Activated CD4-positive, alpha-beta T cell treated with anti-CD3 and anti-CD28 coated beads for 24 hours (primary cell): ENCODE measurements at regions not wholly inside any gene's neighbourhood (a gene's known extent, or its start where the extent isn't known, plus 50 kb on each side); places are given as distances from the start of the nearest gene placed in this dataset.
"Not testable (repeated sequence)": the region's sequence is repeated elsewhere in the genome, so short reads cannot be mapped to it uniquely, and the experiment has no call there.

Source experiments
- DNase-seq, 2 donors: peaks; one replicate each; pipeline ENCODE4 v3.0.0-alpha.2; 2020; ENCODE audit warnings: low read depth in 2 of 2

- DNase-seq, result no peak
These were observed 317.7 kb upstream of the LRFN5 start for GRCh38 chr14:41289025-41289424.

- DNase-seq, result no peak
These were observed 321.4 kb upstream of the LRFN5 start for GRCh38 chr14:41285186-41285748.

- DNase-seq, result no peak
These were observed 325.9 kb upstream of the LRFN5 start for GRCh38 chr14:41280745-41281144.

GRCh38 chr14:41277450-41277849 is 329.2 kb upstream of the LRFN5 start:
- DNase-seq, result no peak

GRCh38 chr14:41257476-41257875 is 349.2 kb upstream of the LRFN5 start:
- no peak for DNase-seq

- no peak for DNase-seq
These were observed 371.2 kb upstream of the LRFN5 start for GRCh38 chr14:41235466-41235865.

GRCh38 chr14:41230683-41231082 is 376.0 kb upstream of the LRFN5 start:
- no peak for DNase-seq

GRCh38 chr14:41229824-41230223 is 376.9 kb upstream of the LRFN5 start:
- DNase-seq, result no peak

- no peak for DNase-seq
These were observed 381.2 kb upstream of the LRFN5 start for GRCh38 chr14:41225433-41225832.

- no peak for DNase-seq
These were observed 384.1 kb upstream of the LRFN5 start for GRCh38 chr14:41222581-41222980.

GRCh38 chr14:41214978-41215377 is 391.7 kb upstream of the LRFN5 start:
- not testable (repeated sequence) for DNase-seq

- DNase-seq, result no peak
These were observed 405.0 kb upstream of the LRFN5 start for GRCh38 chr14:41201696-41202095.

- DNase-seq, result no peak
These were observed 418.8 kb upstream of the LRFN5 start for GRCh38 chr14:41187868-41188267.

- DNase-seq, result no peak
These were observed 435.6 kb upstream of the LRFN5 start for GRCh38 chr14:41171045-41171444.

GRCh38 chr14:41167040-41167439 is 439.6 kb upstream of the LRFN5 start:
- DNase-seq, result no peak

- no peak for DNase-seq
These were observed 452.4 kb upstream of the LRFN5 start for GRCh38 chr14:41154143-41154807.

GRCh38 chr14:41146391-41146790 is 460.3 kb upstream of the LRFN5 start:
- no peak for DNase-seq

- no peak for DNase-seq
These were observed 462.3 kb upstream of the LRFN5 start for GRCh38 chr14:41144370-41144769.

GRCh38 chr14:41137741-41138140 is 468.9 kb upstream of the LRFN5 start:
- no peak for DNase-seq

- no peak for DNase-seq
These were observed 476.4 kb upstream of the LRFN5 start for GRCh38 chr14:41130274-41130673.

GRCh38 chr14:41120402-41120801 is 486.3 kb upstream of the LRFN5 start:
- DNase-seq, result no peak

GRCh38 chr14:41096131-41096530 is 510.5 kb upstream of the LRFN5 start:
- DNase-seq, result no peak

GRCh38 chr14:41087056-41087455 is 519.6 kb upstream of the LRFN5 start:
- DNase-seq, result no peak

- DNase-seq, result no peak
These were observed 533.1 kb upstream of the LRFN5 start for GRCh38 chr14:41073544-41073943.
